ENCODE measurements at regions not wholly inside any gene's neighbourhood (a gene's known extent, or its start where the extent isn't known, plus 50 kb on each side); places are given as distances from the start of the nearest gene placed in this dataset.

GRCh38 chr9:99348289-99348688 lies 126.2 kb downstream of the SEC61B start:
- TF ChIP-seq CTCF (IDR thresholded peaks at IDR 0.05) (no peak), POLR2A (IDR thresholded peaks at IDR 0.05) (no peak)

Data from thyroid gland (tissue), 4 donors.